Large intestine (tissue), 3 donors: ENCODE measurements at regions not wholly inside any gene's neighbourhood (a gene's known extent, or its start where the extent isn't known, plus 50 kb on each side); places are given as distances from the start of the nearest gene placed in this dataset.

Experiments
- DNase-seq, 2 donors: peaks; one replicate each; pipeline versions ENCODE4 v3.0.0 to v3.0.0-alpha.2; 2013
- H3K27ac ChIP-seq: one replicate; pipeline ENCODE4 v1.5.1; 2013; ENCODE audit warnings: low read length
- H3K27me3 ChIP-seq: 2 replicates; pipeline ENCODE4 v1.6.1; 2013; ENCODE audit warnings: low read length; ENCODE audit not compliant: control insufficient read depth, insufficient read depth
- H3K36me3 ChIP-seq: 2 replicates; pipeline ENCODE4 v1.6.1; 2013; ENCODE audit warnings: low read length; ENCODE audit not compliant: control insufficient read depth, insufficient read depth
- H3K4me1 ChIP-seq: one replicate; pipeline ENCODE4 v1.6.1; 2013; ENCODE audit warnings: low read length; ENCODE audit not compliant: control insufficient read depth, insufficient read depth
- H3K4me3 ChIP-seq: one replicate; pipeline ENCODE4 v1.5.1; 2013; ENCODE audit warnings: low read length
- H3K9me3 ChIP-seq: one replicate; pipeline ENCODE4 v1.6.1; 2013; ENCODE audit warnings: mild to moderate bottlenecking, low read depth, low read length, moderate library complexity; ENCODE audit not compliant: control insufficient read depth
- WGBS: methylation state at CpG from one replicate; pipeline ENCODE4 v1.1.5; 2013; ENCODE audit warnings: low lambda C conversion rate; ENCODE audit not compliant: insufficient coverage; 5-methylcytosine and 5-hydroxymethylcytosine counted together

DNA sequence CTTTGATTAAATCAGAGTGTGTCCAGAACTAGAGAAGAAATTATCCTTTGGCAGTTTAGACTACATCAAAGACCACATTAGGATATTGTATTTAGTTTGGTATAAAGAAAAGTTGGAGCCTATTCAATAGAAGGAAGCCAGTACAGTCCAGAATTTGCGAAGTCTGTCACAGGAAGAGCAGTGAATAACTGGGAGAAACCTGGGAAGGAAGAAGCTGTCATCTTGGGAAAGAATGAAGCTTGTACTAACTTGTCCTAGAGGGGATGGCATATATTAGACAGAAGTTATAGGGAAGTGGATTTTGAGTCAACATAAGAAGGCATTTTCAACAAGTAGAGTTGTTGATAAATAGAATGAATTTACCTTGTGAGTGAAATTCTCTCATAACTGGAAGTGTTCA, 386.7 kb downstream of the LRIG3 start:
- no peaks in the 10 kb centered on the region for H3K4me1 ChIP-seq
- H3K27ac ChIP-seq = no peak overlapping the region
- 100% methylated on average over 1 of the region's 1 CpG for WGBS
- no peak for DNase-seq
- H3K9me3 ChIP-seq = no peaks in the 10 kb centered on the region
- no peaks in the 10 kb centered on the region for H3K36me3 ChIP-seq
- no peak overlapping the region for H3K4me3 ChIP-seq
- no peaks in the 10 kb centered on the region for H3K27me3 ChIP-seq

DNA sequence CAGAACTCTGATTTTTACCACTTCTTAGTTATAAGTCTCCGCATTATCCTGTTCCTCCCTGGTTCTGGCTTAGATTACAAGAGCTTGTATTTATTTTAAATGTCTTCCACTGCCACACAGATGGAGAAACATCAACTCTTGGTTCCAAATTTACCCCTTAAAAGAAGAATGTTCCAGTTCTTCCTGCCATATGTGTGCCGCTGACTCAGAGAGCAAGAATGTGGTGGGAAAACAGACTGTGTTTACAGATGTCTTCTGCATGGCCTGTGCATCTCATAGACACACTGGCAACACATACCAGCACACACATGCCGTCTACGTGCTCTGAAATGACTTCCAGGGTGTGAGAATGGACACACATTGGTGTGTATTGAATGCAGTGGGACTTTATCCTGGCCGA, 383.0 kb downstream of the LRIG3 start:
- Histone ChIP-seq H3K9me3 (no peaks in the 10 kb centered on the region), H3K4me1 (no peaks in the 10 kb centered on the region), H3K36me3 (no peaks in the 10 kb centered on the region), H3K27me3 (no peaks in the 10 kb centered on the region), H3K27ac (no peak overlapping the region), H3K4me3 (no peak overlapping the region)
- no peak for DNase-seq
- 100% methylated on average over 1 of the region's 5 CpGs for WGBS

DNA sequence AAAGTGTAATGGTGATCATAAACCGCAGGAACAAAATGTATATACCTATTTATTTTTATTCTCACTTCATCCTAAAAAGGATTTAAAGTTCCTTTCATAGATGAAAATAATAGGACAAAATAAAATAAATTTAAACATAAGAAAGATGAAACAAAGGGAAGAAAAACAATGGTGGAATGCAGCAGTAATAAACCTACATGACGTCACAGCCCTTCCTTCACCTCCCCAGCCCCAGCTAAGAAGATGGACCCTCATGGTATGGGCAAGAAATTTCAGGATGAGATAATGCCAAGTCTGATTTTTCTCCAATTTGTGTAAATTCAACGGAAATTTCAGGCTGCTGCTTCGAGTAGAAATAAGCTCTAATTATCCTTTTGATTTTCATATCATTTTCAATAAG, 381.0 kb downstream of the LRIG3 start:
- no peak for DNase-seq
- Histone ChIP-seq H3K4me1 (no peaks in the 10 kb centered on the region), H3K4me3 (no peak overlapping the region), H3K27ac (no peak overlapping the region), H3K9me3 (no peaks in the 10 kb centered on the region), H3K27me3 (no peaks in the 10 kb centered on the region), H3K36me3 (no peaks in the 10 kb centered on the region)
- WGBS = 100% methylated on average over 2 of the region's 4 CpGs

DNA sequence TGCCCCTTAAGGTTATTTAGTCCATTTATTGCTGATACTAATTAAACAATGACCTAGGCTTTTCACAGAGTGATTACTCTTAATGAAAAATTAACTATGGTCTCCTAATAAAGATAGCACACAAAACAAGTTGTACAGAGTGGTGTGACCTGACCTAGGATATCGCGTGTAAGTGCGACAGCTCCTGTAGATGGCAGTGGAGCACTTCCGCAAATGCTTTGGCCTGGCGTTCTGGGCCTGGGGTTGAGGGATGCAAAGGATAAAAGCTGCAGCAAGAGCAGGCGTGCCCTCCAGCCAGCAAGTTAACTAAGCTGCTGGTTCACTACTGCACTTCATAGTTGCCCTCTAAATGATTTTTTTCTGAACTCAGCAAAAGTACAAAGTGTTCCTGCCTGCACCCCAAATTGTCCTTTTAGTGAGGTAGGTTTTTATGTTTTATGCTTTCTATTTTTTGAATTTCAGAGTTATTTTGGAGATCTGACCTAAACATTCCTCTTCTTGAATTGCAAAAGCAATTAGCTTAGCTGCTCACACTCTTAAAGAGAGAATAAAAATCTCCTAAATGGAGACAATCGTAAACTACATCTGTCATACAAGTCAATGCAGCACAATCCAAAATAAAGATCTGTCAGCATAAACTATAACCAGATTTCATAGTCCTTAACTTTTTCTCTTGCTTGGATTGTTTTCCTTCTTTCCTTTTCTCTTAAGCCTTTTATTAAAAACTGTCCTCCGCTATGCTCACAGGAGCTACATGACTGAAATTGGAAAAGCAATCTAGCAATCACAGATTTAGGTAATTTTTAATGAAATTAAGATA, 379.6 kb downstream of the LRIG3 start:
- H3K4me3 ChIP-seq = no peak overlapping the region
- H3K4me1 ChIP-seq = no peaks in the 10 kb centered on the region
- H3K9me3 ChIP-seq = no peaks in the 10 kb centered on the region
- peak; percentile 73 to 78 for DNase-seq
- WGBS = 0% methylated on average over 1 of the region's 8 CpGs
- no peaks in the 10 kb centered on the region for H3K36me3 ChIP-seq
- H3K27me3 ChIP-seq = no peaks in the 10 kb centered on the region
- no peak overlapping the region for H3K27ac ChIP-seq

DNA sequence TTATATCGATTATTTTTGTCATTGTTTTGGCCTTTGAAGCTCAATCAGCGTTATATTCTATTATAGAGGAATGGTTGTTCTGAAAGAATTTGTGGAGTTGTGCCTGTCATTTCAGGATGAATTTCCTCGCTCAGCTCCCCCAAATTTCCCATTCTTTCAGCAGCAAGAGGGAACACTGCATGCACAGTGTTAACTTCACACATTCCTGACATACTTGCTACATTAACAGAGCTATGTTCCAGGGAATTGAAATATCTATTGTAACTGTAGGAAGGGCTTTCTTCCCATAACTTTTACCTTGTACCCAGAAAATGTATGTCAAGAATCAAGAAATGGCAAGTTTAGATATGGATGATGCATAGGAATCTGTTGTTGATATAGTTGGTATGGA, 379.0 kb downstream of the LRIG3 start:
- WGBS = no CpG with 5 or more reads among the region's 3 CpGs
- no peaks in the 10 kb centered on the region for H3K27me3 ChIP-seq
- no peaks in the 10 kb centered on the region for H3K36me3 ChIP-seq
- no peaks in the 10 kb centered on the region for H3K9me3 ChIP-seq
- no peak overlapping the region for H3K27ac ChIP-seq
- DNase-seq = no peak
- no peak overlapping the region for H3K4me3 ChIP-seq
- H3K4me1 ChIP-seq = no peaks in the 10 kb centered on the region

DNA sequence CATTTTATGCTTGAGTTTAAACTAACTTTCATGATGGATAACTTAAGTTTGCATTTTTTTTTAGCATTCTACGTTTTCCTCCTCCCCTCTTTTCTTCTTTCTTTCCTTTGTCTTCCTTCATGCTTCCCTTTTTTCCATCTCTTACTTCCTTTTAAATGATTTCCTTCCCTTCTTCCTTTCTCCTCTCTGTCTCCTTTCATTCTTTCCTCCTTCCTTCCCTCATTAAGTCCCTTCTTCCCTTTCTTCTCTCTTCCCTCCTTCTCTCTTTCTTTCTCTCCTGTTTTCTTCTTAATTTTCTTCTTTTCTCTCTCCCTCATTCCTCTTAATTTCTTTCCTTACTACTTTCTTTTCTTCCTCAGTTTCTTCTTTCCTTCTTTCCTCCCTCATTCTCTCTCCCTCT, 376.0 kb downstream of the LRIG3 start:
- no peak overlapping the region for H3K27ac ChIP-seq
- DNase-seq = no peak
- no peaks in the 10 kb centered on the region for H3K27me3 ChIP-seq
- H3K4me3 ChIP-seq = no peak overlapping the region
- no peaks in the 10 kb centered on the region for H3K36me3 ChIP-seq
- H3K9me3 ChIP-seq = peaks cover 3% of the 10 kb centered on the region
- H3K4me1 ChIP-seq = peaks cover 13% of the 10 kb centered on the region
- WGBS = 80% methylated on average over 1 of the region's 1 CpG

DNA sequence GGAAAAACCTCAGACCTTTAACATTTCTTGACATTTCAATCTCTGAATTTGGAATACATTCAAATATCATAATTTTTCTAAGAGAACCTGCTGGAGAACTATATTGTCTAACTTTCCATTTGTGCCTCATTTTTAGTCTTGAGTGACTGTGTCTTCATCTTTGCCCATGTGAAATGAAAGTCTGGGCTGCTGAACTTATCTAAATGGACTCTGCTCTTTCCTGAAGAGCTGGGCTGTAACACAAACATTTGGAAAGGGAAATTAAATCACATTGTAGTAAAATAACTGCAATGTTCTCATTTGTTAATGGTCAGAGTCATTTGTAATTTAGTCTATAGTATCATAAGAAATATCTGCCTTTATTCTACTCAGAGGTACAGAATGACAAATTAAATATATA, 373.1 kb downstream of the LRIG3 start:
- Histone ChIP-seq H3K4me1 (peaks cover 13% of the 10 kb centered on the region), H3K36me3 (no peaks in the 10 kb centered on the region), H3K27ac (no peak overlapping the region), H3K4me3 (no peak overlapping the region), H3K27me3 (no peaks in the 10 kb centered on the region), H3K9me3 (peaks cover 3% of the 10 kb centered on the region)
- DNase-seq = peak; percentile 16 to 63

DNA sequence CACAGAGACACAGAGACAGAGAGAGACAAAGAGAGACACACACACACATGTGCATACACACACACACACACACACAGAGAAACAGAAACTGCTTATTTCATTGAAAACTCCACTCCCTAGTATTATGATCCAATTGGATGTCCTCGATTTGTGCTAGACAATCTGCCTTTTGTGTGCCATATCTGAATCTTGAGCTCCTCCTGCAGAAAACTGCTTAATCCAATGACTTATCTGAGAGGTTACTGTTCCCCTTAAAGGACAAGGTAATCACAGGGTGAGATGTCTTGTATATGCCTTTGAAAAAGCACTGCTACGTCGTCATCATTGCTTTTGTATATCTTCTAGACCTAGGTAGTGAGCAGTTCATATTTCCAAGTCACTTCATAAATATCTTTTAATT, 371.5 kb downstream of the LRIG3 start:
- Histone ChIP-seq H3K4me1 (peaks cover 13% of the 10 kb centered on the region), H3K27ac (no peak overlapping the region), H3K27me3 (no peaks in the 10 kb centered on the region), H3K36me3 (no peaks in the 10 kb centered on the region), H3K4me3 (no peak overlapping the region), H3K9me3 (peaks cover 3% of the 10 kb centered on the region)
- DNase-seq = no peak
- WGBS = no CpG with 5 or more reads among the region's 3 CpGs

DNA sequence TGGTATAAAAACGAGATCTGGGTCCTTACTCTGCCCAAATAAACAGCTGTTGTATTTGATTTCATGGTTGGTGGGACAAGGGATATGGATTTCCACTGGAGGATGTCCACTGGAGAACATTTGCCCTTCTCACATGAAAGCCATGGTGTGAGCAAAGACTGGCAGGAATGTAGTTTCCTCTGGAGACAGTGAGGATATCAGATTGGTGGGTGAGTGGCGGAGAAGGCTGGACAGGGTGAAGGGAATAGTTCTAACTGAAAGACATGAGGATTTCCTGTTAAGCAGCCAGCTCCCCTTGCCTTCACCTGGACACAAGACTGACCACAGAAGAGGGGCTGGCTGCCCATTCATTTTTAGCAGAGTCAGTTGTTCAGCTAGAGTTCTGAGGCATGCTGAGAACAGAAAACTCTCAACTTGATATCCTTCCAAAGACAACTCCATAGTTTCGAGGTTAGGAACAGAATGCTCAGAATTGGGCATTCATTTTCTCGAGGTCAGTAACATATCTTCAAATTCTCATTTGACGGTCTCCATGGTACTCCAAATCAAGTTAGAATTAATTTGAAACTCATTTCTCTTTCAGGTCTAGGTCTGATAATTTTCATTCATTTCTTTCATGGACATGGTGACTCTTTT, 365.7 kb downstream of the LRIG3 start:
- DNase-seq = no peak
- WGBS = 93% methylated on average over 3 of the region's 5 CpGs
- H3K4me1 ChIP-seq = no peaks in the 10 kb centered on the region
- H3K36me3 ChIP-seq = no peaks in the 10 kb centered on the region
- H3K4me3 ChIP-seq = no peak overlapping the region
- H3K27me3 ChIP-seq = no peaks in the 10 kb centered on the region
- H3K9me3 ChIP-seq = no peaks in the 10 kb centered on the region
- no peak overlapping the region for H3K27ac ChIP-seq

DNA sequence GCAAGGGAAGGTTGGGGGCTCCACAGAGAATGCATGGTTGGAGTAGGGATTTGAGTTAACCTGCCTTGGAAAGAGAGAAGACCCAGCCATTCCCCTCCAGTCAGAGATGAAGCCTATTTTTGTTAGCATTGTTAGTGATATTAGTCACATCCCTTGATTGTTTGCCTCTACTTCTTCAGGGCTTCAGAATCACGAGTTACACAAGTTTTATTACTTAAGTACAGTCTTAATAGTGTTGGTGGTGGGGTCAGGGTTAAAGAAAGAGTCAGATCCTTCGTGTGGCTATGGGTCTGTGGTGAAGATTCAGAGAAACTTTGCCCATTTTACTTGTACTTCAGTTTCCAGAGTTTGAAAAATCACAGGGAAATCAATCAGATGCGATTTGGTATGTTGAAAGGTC, 363.1 kb downstream of the LRIG3 start:
- no peaks in the 10 kb centered on the region for H3K27me3 ChIP-seq
- no peaks in the 10 kb centered on the region for H3K36me3 ChIP-seq
- no peaks in the 10 kb centered on the region for H3K9me3 ChIP-seq
- H3K27ac ChIP-seq = no peak overlapping the region
- 83% methylated on average over 1 of the region's 3 CpGs for WGBS
- H3K4me1 ChIP-seq = no peaks in the 10 kb centered on the region
- H3K4me3 ChIP-seq = no peak overlapping the region
- no peak for DNase-seq

DNA sequence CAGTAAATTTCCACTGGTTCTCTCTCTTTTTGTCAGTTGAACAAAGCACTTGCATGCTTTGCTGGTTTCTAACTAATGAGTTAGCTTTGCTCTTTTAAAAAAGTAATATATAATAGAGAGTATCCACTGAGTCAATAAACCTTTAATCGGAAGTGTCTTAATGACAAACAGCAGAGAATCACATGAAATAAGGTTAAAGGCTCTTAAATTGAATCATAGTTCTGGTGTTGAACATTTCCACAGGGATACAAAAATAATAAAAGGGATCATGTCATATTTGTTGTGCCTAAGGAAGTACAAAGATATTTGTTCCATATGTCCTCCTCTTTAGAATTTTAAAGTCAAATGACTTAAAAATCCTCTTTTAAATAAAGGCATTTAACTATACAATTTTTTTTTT, 362.6 kb downstream of the LRIG3 start:
- DNase-seq = no peak
- WGBS = 100% methylated on average over 1 of the region's 1 CpG
- H3K27ac ChIP-seq = no peak overlapping the region

More for the DNA sequence above, 362.6 kb downstream of the LRIG3 start:
- Histone ChIP-seq H3K27me3 (no peaks in the 10 kb centered on the region), H3K4me1 (no peaks in the 10 kb centered on the region), H3K4me3 (no peak overlapping the region), H3K9me3 (no peaks in the 10 kb centered on the region), H3K36me3 (no peaks in the 10 kb centered on the region)
